GM18505 (cell line): ENCODE measurements at regions not wholly inside any gene's neighbourhood (a gene's known extent, or its start where the extent isn't known, plus 50 kb on each side); places are given as distances from the start of the nearest gene placed in this dataset.
"Not testable (repeated sequence)": the region's sequence is repeated elsewhere in the genome, so short reads cannot be mapped to it uniquely, and the experiment has no call there.

Experiments
- ATAC-seq: cut with Tn5 transposase; IDR thresholded peaks from one replicate; pipeline ENCODE4 v1.9.1; 2021; ENCODE audit not compliant: unreplicated experiment
- POLR2A ChIP-seq: IDR thresholded peaks from 4 replicates; pipeline ENCODE4 v1.6.1; 2011; ENCODE audit warnings: borderline replicate concordance; ENCODE audit not compliant: insufficient read depth, insufficient read length; ENCODE audit errors: extremely low read depth

GRCh38 chr18:1510542-1511179, 606.0 kb downstream of the ADCYAP1 start:
- no peak for TF ChIP-seq POLR2A

GRCh38 chr18:1511619-1512311, 607.1 kb downstream of the ADCYAP1 start:
- no peak for ATAC-seq
- no peak for TF ChIP-seq POLR2A

More at GRCh38 chr18:1510542-1511179, 606.0 kb downstream of the ADCYAP1 start:
- no peak for ATAC-seq

GRCh38 chr18:1513519-1513918, 608.8 kb downstream of the ADCYAP1 start:
- TF ChIP-seq POLR2A = no peak
- ATAC-seq = no peak

DNA sequence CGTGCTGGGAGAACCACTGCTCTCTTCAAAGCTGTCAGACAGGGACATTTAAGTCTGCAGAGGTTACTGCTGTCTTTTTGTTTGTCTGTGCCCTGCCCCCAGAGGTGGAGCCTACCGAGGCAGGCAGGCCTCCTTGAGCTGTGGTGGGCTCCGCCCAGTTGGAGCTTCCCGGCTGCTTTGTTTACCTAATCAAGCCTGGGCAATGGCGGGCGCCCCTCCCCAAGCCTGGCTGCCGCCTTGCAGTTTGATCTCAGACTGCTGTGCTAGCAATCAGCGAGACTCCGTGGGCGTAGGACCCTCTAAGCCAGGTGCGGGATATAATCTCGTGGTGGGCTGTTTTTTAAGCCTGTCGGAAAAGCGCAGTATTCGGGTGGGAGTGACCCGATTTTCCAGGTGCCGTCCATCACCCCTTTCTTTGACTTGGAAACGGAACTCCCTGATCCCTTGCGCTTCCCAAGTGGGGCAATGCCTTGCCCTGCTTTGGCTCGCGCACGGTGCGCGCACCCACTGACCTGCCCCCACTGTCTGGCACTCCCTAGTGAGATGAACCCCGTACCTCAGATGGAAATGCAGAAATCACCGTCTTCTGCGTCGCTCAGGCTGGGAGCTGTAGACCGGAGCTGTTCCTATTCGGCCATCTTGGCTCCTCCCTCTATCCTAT, 617.0 kb downstream of the ADCYAP1 start:
- not testable (repeated sequence) for ATAC-seq

GRCh38 chr18:1522249-1522615, 617.6 kb downstream of the ADCYAP1 start:
- ATAC-seq = no peak
- TF ChIP-seq POLR2A = no peak

- no peak for ATAC-seq
- no peak for TF ChIP-seq POLR2A
These were observed 622.3 kb downstream of the ADCYAP1 start for GRCh38 chr18:1526991-1527390.

DNA sequence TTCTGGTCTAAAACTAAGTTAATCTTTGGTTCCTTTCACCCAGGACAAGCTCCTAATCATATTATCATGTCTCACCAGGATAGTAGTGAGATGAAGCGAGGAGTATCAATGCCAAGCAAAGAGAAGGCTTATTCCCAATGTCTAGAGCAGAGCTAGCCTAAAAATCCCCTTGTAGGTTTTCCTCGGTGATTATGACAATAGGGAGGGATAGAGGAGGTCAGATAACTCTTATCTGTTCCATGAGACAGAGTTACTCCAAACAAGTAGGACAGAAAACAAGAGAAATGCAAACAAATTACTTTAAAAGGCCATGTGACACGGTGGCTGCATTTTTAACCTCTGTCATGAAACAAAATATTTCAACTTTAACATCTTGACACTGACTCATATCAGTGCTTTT, 623.1 kb downstream of the ADCYAP1 start:
- TF ChIP-seq POLR2A = no peak
- no peak for ATAC-seq

- no peak for TF ChIP-seq POLR2A
- no peak for ATAC-seq
These were observed 623.8 kb downstream of the ADCYAP1 start for GRCh38 chr18:1528447-1528846.

GRCh38 chr18:1528964-1529509, 624.4 kb downstream of the ADCYAP1 start:
- ATAC-seq = no peak
- TF ChIP-seq POLR2A = no peak

- no peak for ATAC-seq
- TF ChIP-seq POLR2A = no peak
These were observed 626.0 kb downstream of the ADCYAP1 start for GRCh38 chr18:1530650-1531049.

DNA sequence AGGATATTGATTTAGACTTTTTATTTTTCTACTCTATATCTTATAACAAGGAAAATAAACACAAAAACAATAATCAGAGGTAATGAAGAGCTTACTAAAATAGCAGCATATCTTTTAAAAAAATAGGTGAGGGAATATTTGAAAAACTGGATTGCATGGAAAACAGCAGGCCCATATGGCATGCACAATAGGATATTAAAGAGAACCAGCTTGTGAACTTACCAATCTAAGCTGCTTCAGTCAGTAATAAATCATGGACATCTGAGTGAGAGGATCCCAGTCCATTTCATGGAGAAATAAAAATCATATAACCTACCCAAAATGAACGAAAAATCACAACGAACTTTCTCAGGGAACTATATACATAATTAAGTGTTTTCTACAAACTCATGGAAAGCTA, 634.6 kb downstream of the ADCYAP1 start:
- no peak for TF ChIP-seq POLR2A
- ATAC-seq = no peak

- ATAC-seq = no peak
- TF ChIP-seq POLR2A = no peak
These were observed 636.8 kb downstream of the ADCYAP1 start for GRCh38 chr18:1541478-1541877.

GRCh38 chr18:1542230-1542774, 637.6 kb downstream of the ADCYAP1 start:
- no peak for ATAC-seq
- no peak for TF ChIP-seq POLR2A

DNA sequence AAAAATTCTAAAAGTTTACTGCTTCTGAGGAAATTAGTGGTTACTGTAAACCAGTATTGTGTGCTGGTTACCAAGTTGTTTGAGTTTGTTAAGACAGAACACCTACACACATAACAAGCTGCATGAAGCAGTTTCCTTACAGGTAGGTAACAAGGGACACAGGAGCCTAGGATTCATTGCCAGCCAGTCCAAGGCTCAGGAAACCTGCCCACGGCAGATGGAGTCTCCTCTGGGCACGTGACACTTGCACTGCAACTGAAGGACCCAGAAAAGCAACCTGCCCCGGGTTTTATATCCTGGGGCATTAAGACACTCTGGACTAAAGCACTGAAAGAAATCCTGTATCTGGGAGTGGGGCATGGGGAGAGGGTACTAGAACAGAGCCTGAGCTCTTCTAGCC, 639.3 kb downstream of the ADCYAP1 start:
- no peak for TF ChIP-seq POLR2A
- no peak for ATAC-seq

- not testable (repeated sequence) for ATAC-seq
These were observed 653.0 kb downstream of the ADCYAP1 start for GRCh38 chr18:1557711-1558110.
